Activated CD4-positive, alpha-beta T cell treated with anti-CD3 and anti-CD28 coated beads, Interleukin-2, amount 50 U/mL, for 4 hours (primary cell): ENCODE measurements at regions not wholly inside any gene's neighbourhood (a gene's known extent, or its start where the extent isn't known, plus 50 kb on each side); places are given as distances from the start of the nearest gene placed in this dataset.
"Not testable (repeated sequence)": the region's sequence is repeated elsewhere in the genome, so short reads cannot be mapped to it uniquely, and the experiment has no call there.

ENCODE experiments used
- DNase-seq, 2 experiments: peaks; one replicate each; pipeline ENCODE4 v3.0.0-alpha.2; 2020

DNA sequence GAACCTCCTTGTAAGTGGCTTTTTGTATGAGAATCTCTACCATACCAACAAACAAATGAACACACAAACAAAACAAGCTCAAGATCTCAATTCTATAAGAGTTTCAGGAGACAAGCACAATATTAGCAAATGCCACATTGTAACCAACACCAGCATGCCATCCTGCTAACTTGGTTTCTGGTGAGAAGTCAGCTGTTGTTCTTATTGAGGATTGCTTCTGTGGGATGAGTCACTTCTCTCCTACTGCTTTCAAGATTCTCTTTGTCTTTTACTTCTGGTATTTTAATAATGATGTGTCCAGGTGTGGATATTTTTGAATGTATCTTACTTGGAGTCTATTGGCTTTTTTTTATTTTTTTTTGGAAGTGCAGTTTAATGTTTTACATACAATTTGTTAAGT, 131.7 kb downstream of the BCL2L11 start:
- no peak for DNase-seq

DNA sequence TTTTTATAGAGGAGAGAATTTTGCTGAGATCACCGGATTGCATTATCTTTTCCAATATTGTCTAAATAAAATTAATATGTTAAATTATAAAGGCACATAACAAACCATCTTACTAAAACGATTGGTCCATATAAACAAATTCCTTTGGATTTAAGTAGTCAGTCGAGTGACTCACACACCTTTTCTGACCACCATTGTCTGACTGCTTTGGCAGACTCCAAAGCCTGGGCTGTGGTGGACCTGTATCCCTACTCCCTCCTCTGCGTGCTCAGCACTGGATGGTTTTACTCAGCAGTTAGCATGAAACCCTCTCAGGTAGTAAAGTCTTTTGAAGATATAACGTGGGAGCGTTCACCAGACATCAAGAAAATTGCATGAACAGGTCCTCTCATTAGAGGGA, 134.2 kb downstream of the BCL2L11 start:
- not testable (repeated sequence) for DNase-seq

DNA sequence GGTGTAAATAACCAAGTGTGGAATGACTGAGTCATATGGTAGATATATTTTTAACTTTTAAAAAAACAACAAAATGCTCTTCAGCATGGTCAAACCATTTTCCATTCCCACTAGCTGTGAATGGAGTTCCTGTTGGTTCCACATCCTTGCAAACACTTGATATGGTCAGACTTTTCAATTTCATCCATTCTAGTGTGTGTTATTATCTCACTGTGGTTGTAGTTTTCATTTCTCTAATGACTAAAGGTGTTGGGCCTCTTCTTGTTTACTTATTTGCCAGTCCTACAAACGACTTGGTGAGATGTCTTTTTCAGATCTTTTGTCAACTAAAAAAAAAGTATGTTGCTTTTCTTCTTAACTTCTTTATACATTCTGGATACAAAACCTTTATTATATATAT, 135.9 kb downstream of the BCL2L11 start:
- not testable (repeated sequence) for DNase-seq

DNA sequence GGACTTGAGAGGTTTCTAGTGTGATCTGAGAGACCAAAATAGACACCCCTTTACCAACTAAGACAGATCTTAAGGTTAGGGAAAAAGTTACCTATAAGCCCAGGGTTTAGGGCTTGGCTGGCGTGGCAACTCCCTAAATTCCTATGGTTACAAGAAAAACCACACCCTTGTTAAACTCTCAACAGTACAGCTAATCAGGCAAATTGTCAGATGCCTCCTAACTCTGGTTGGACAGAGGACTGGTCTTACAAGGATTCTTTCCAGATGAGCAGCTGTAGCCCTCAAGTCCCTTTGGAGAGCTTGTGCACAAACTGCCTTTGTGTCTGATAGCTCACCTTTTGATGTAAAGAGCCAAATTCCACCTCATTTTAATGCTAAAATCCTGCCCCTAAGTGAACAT, 136.9 kb downstream of the BCL2L11 start:
- not testable (repeated sequence) for DNase-seq

DNA sequence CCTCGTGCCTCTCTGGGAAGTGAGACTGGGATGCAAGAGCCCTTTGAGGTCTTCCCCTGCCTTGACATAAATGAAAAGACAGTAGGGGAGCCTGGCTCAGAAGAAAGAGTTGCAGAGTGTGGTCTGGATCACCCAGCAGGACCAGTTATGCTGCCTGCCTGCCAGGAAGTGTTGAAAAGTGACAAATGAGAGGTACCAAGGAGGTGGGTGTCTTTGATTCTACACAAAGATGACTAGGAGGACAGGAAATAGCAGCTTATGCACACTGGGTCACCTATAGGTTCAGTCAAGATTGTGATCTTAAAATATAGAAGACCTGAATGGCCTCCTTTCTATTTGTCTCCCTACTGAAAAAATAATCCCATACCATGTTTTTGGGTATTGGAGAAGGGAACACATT, 137.6 kb downstream of the BCL2L11 start:
- not testable (repeated sequence) for DNase-seq

DNA sequence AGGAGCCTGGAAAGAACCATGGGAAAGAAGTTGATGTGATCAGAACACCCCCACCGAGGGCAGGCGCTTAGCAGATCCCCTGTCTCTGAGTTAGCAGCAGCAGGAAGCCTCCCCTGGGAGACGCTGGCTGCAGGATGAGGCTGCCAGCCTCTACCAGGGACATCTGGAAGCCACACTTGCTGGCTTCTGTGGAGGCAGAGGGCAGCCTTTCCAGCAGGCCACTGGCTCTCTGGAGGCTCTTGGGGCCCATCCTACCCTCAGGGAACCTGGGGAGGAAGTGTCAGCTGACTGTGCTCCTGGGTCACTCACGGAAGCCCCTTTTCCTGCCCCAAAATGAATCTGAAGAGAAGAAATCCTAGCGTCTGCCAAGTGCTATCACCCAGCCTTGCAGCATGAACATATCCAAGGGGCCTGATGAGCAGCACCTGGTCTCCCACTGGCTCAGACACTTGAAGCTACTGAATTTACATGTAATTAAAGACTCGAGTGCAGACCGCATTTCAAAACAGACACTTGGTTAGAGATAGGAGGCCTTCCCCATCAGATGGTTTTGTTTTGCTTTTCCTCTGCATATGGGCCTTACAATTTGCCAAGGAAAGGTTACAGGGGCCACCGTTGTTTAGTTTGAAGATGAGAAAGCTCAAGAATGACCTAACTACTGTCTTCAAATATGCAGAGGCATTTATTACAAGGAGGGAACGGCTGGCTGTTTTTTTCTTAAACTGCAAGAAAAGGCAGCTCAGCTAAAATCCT, 142.1 kb downstream of the BCL2L11 start:
- not testable (repeated sequence) for DNase-seq

DNA sequence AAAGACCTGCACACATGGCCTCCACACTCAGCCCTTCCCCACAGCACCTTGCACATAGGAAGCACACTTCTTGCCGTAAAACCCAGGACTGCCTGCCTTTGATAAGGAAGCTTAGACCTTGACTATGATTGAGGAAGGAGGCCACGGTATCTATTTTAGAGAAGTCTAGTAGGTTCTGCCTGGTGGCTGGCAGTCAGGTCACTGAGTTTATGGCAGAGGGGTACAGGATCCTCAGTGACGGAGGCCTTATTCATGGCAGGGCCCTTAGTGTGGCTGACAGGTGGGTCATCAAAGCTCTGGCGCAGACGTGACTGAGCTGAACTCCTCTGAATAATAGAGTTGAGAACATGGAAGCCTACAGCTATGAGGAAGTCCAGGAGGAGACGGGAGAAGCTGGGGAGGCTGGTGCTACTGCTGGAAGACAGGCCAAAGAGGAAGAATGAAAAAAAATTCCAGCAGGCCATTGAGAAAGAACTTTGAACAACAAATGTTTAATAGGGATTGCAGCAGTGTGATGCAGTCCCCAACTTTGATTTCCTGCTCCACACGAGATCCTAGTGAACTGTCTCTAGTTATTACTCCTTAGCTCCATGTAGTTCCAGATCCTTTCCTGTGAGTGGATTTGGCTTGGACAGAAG, 142.8 kb downstream of the BCL2L11 start:
- not testable (repeated sequence) for DNase-seq

DNA sequence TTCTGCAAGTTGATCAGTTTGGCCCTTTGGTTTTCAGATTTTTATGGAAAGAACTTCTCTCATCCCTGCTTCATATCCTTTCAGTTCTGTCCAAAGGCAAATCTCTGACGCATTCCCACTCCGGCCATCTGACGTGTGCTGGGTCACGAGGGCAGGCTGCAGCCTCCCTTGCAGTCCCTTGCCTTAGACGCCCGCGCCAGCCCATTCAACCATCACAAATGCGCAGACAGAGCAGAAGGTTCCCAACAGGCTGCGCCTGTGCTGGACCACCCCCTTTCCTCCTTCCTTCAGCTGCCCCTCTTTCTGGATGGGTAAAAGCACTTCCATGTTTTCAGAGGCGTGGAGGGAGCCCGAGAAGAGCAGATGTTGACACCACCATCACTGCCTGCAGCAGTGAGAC, 144.2 kb downstream of the BCL2L11 start:
- DNase-seq = not testable (repeated sequence)

DNA sequence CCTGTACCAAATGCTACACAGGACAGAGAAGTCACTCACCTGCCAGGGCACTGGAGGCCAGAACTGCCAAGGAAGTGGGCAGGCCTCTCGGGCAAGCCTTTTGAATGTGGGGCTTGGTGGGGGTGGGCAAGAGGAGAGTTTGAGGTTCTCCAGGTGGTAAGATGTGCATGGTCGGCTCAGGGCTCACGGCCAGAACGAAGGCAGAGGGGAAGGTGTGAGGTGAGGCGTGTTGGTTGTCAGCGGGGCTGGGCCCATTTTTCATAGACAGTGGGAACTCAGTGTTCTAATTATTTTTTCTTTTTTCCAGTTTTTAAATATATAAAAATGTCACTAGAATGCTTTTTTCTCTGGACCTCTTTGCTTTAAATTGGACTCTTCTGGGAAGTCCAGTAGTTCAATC, 145.8 kb downstream of the BCL2L11 start:
- not testable (repeated sequence) for DNase-seq

DNA sequence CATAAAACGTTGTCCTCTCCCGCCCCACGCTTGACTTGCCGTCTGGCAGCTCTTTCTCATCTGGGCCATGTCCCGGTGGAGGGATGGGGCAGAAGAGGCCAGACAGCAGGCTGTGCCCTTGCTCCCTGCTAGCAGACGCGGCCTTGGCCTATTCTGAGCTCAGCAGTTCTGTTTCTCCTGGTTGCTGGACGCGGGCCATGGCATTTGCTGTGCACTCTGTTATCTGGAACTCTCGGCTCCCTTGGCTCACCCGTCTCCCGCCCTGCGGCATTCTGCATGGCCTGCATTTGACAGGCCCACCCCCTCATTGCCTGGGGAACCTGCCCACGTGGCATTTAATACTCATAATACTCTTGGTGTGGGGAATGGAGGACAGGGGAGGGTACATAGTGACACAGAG, 146.3 kb downstream of the BCL2L11 start:
- DNase-seq = not testable (repeated sequence)

DNA sequence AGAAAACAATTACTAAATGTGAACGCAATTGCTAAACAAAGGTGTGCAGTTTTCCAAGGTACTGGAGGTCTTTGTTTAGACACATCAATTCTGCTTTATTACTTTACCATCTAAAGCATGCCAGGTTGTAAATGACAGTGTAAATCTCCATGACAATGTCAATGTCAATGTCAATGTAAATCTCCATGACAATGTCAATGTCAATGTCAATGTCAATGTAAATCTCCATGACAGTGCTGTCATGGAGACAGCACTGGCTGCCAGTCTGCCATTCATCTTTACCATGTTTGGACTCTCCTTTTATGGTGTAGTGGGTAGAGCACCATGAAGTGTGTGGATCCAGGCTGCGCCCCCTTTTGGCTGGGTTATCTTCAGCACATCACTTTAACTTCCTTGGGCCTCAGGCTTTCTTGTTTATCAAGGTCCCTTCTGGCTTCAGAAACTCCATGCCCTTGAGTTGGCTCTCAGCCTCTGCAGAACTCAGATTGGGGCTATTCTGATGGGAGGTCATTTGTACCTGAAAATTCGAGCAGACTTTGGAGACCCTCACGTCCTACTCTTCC, 149.1 kb downstream of the BCL2L11 start:
- not testable (repeated sequence) for DNase-seq

DNA sequence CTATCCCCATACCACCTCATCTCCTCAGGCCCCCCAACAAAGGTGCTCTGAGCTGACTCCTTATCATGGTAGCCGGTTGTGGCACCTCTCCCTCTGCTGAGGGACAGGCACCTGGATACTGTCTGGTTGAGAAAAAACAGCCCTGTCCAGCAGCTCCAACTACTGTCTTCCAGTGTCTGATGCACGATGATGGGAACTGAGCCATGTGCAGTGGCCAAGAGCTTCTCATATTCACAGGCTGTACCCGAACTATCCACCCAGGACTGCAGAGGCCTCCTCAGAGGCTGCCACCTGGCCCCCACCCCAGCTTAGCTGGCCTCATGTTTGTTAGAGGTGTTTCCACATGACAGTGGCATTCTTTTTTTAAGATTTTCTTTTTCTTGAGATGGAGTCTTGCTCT, 149.9 kb downstream of the BCL2L11 start:
- DNase-seq = not testable (repeated sequence)

DNA sequence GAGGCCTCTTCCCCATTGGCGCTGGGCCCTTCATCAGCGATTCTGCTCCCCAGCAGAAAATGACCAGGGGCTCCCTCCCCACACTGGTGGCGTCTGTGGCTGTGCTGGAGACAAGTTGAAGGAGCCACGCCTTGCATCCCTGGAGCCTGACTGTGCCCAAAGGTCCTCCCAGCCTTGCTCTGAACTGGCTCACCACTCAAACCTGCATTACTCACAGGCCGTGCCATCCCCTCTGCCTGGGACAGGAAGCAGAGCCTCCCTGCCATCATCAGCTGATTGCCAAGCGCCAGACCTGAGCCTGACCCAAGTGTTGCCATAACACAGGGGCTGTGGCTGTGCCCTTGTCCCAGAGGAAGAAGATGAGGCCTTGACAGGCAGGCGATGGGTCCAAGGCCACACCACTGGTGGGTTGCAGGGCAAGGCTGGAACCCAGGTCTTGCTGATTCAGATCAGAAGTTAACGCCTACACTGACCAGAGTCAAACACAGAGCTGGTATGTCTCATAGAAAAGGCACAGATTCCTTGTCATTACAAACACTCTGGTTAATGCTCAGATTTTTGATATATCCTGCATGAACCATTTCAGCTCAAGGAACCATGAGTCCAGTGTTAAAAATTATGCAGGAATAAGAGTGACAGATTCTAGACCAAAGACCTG, 151.1 kb downstream of the BCL2L11 start:
- DNase-seq = not testable (repeated sequence)

DNA sequence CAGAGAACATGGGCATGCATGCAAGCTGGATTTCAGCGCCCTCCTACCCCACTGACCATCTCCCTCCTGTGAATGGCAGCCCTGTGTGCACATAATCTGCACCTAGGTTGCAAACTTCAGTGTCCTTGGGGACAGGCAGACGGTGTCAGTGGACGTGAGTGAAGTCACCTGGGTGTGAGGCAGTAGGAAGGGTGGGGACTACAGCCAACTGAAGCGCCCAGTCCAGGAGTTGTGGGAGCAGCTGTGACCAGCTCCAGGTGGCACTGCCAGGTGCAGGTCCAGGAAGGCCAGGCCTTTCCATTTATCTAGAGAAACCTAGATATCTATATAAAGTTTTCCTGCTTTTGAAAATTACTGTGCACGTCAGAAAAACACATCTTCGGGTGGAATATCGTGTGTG, 152.3 kb downstream of the BCL2L11 start:
- not testable (repeated sequence) for DNase-seq

DNA sequence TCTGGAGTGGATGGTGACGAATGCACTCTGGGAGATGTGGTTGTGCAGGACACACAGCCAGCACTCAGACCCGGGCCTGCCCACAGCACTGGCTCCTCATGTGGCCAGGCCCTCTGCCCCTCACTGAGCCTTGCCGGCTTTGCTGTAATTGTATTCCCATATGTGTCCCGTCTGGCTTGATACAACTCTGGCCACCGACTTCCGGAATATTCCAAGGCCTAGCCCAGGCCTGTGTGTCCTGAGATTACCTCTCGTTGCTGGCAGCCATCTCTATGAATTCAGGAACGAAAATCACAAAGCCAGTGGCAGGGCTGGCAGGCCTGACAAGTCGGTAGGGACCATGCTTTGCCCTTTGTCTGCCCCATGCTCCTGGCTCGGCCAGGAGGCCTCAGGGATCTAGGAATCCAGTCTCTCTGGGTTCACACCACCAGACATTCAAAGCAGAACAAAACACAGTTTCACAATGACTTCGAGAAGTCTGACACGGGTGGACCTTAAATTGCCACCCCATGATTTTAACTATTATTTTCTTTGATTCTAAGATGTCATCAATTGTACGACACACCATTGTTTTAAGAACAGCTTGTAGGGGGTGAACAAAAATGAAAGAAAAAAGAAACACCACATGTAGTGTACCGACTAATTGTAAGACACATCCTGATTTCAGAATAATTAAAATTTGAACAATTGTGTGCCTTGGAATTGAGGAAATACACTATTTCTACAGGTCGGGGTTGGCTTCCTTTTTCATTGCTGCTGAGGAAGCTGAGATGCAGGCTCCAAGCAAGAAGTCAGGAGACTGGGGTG, 154.5 kb downstream of the BCL2L11 start:
- not testable (repeated sequence) for DNase-seq

DNA sequence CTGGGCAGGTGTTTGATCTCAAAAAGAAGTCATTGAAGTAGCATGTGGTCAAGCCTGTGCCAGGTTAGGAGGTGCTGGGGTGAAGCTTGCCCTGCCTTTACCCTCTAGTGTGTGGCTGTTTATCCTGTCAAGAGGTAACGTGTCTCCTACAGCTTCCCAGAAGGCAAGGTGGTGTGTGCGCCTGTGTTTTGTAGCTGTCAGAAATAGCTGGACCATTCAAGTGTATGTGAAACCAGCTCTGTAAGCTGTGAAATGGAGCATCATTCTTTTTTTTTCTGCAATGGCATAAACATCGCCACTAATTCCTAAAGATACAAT, 155.1 kb downstream of the BCL2L11 start:
- DNase-seq = not testable (repeated sequence)

DNA sequence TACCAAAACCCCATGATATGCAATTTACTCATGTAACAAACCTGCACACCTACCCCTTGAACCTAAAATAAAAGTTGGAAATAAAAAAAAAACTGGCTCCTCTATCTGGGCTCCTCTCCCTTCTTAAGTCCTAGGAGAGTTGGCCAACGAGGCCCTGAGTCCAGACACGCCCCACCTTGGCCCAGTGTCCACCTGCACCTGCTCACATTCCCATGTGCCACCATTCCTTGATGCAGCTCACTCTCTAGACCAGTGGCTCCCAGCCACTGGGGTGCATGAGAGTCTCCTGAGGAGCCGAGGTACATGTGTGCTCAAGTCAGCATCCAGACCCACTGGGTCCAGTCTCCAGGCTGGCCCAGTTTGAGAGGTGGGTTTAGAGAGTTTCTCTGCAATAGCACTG, 157.4 kb downstream of the BCL2L11 start:
- DNase-seq = not testable (repeated sequence)

DNA sequence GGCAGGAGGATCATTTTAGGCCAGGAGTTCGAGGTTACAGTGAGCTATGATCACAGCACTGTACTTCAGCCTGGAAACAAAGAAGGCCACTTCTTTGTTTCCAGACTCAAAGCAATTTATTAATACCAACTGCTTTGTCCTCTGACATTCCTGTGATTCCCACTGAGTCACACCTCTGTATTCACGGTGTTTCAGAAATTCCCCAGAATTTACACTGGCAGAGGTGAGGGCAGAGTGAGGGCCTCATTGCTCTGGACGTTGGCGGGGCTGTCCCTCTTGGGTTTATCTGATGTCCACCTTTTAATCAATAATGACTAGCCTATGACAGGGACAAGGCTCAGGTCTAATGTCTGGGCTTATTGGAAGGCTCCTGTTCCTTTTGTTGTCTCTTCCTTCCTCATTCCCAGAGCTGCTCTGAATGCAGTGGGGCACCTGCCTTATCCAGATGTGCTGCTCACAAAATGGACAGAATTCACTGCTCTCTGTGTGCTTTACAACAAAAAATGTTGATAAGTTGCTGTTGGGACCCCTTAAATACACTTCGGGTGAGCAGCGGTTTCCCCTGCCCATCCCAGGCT, 160.1 kb downstream of the BCL2L11 start:
- DNase-seq = not testable (repeated sequence)

DNA sequence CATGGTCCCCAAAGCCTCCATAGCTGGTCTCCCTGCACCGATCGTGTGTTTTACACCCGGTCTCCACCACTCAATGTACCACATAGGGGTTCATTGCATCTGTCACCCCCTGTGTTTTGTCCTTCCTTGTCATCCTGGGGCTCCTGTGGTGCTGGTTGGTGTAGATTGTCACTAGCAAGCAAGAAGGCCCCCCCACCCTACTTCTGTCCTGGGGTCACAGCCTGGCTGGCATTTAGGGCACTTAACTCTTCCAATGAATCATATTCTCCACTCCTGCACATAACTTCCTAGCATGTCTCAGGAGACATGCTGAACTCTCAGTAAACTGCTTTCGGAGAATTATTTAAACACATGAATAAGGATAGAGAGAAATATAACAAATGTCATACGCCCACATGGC, 161.4 kb downstream of the BCL2L11 start:
- not testable (repeated sequence) for DNase-seq

DNA sequence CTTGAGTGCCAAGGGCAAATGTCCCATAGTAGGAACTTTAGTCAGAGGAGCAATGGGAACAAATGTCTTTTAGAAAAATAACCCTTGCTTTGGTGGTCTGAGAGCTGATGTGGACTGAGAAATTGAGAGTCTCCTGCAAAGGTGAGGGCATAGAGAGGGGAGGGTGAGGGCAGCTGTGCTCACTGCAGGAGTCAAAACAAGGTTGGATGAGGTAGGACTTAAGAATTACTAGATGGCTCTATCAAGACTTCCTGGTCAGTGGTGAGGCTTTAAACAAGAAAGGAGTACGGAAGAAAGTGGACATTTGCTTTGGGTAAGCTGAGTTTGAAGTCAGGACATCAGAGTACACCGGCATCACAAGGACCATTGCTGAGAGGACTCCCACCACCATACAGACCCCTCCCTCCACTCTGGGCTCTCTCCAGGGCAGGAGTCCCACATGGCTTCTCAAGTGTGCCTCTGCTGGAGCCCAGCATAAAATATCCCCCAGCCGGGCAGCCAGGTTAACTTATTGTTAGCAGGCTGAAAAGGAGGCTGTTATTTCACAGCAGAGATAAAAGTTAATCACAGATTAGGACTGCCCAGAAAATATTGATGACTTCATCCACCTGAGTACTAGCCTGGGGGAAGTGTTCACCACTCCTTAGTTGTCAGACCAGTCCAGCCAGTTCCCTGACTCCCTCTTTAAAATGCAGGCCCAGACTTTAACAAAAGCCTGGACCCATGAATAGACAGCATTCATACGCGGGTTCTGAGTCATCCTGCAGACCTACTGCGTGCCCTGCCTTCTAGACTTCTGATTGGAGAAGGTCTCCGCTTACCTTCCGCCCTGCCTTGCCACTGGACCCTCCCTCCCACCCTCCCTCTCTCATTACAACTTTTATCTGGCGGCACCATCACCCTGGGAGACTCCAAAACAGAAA, 167.2 kb downstream of the BCL2L11 start:
- not testable (repeated sequence) for DNase-seq

DNA sequence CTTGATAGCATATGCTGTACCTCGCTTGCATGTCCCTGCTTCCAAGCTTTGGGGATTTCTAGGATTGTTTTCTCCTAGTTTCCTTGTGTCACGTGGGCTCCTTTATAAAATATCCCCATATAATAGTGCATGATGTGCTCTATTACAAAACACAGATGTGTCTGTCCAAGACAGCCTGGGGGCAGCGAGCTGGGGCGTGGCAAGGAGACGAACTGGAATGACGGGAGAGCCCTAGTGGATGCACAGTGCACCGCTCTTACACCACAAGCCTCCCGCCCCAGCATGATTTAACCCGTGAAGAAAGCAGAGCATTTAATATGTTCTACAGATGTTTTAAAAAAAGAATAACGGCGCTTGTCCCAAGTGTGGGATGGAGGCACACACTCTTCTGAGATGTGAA, 169.7 kb downstream of the BCL2L11 start:
- not testable (repeated sequence) for DNase-seq
